Esophagus squamous epithelium (tissue), 4 donors: ENCODE measurements at regions not wholly inside any gene's neighbourhood (a gene's known extent, or its start where the extent isn't known, plus 50 kb on each side); places are given as distances from the start of the nearest gene placed in this dataset.
A peak's percentile ranks its signal among the peaks of the same experiment; 100 is the strongest.

Source experiments
- POLR2A ChIP-seq, 4 donors: fragments of 450-650 bp; IDR thresholded peaks; one replicate each; pipeline ENCODE4 v1.6.1; 2017; ENCODE audit warnings: antibody characterized with exemption in 4 of 4, mild to moderate bottlenecking in 4 of 4, moderate library complexity in 3 of 4
- TF ChIP-seq, protein P1 (sequence below), 6 experiments: fragments of 450-650 bp in 4 of 6; fragments of 200-600 bp in 2 of 6; sonication (generic) in 2 of 6; IDR thresholded peaks; one replicate each; pipeline ENCODE4 v1.5.1; 2016 to 2019; ENCODE audit warnings: antibody characterized with exemption in 6 of 6, mild to moderate bottlenecking in 4 of 6, moderate library complexity in 4 of 6

DNA sequence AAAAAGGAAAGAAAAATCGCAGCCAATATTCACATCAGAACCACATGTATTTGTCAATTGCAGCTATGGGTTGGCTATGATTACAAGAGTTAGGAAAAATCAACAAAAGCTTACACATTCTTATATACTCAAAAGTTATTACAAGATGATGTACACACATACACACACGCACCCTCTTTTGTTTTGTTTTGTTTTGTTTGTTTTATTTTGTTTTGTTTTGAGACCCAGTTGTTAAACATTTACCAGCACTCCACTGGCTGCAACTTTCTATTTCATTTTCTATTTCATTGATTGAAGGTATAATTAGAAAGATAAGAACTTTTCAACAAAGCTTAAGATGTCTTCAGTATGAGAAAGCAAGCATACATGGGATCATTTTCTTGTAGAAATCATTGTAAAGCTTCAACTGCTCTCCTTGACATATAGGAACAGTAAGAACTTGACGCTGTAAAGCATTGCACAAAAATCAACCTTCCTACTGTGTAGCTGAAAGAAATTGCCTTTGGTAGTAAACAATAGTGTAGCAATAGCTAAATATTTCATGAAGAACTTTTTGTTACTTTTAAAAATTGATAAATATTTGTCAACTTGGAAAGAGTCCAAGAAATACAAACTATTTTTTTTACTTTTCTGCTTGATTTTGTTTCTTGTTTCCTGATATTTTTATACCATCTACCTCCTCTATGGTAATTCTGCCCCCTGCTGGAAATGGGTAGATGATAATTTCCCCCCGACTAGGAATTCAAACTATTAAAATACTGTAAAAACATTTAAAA is 205.9 kb downstream of the MBL2 start:
- TF ChIP-seq, protein P1, sequence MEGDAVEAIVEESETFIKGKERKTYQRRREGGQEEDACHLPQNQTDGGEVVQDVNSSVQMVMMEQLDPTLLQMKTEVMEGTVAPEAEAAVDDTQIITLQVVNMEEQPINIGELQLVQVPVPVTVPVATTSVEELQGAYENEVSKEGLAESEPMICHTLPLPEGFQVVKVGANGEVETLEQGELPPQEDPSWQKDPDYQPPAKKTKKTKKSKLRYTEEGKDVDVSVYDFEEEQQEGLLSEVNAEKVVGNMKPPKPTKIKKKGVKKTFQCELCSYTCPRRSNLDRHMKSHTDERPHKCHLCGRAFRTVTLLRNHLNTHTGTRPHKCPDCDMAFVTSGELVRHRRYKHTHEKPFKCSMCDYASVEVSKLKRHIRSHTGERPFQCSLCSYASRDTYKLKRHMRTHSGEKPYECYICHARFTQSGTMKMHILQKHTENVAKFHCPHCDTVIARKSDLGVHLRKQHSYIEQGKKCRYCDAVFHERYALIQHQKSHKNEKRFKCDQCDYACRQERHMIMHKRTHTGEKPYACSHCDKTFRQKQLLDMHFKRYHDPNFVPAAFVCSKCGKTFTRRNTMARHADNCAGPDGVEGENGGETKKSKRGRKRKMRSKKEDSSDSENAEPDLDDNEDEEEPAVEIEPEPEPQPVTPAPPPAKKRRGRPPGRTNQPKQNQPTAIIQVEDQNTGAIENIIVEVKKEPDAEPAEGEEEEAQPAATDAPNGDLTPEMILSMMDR (IDR thresholded peaks at IDR 0.05): peak in 3 of 6 experiments; percentile 18 to 47 (median 29)
- no peak for TF ChIP-seq POLR2A (IDR thresholded peaks at IDR 0.05)
